Small intestine (tissue), 7 donors: ENCODE measurements at regions not wholly inside any gene's neighbourhood (a gene's known extent, or its start where the extent isn't known, plus 50 kb on each side); places are given as distances from the start of the nearest gene placed in this dataset.

Source experiments
- DNase-seq, 2 donors: peaks; one replicate each; pipeline versions ENCODE4 v3.0.0 to v3.0.0-alpha.2; 2013
- FAIRE-seq: peaks from 2 replicates; lab custom pipeline; 2012; peaks lifted over from hg19 to GRCh38; lab: Jason Lieb, UNC
- H3K27ac ChIP-seq, 3 donors: one replicate each; pipeline ENCODE4 v1.5.1; 2013; ENCODE audit warnings: low read length in 2 of 3, mild to moderate bottlenecking in 2 of 3, control low read depth in 1 of 3, inconsistent platforms in 1 of 3, low read depth in 1 of 3, moderate library complexity in 1 of 3
- H3K27me3 ChIP-seq, 3 donors: one replicate each; pipeline ENCODE4 v1.6.1; 2013; ENCODE audit warnings: low read length in 3 of 3, inconsistent platforms in 1 of 3; ENCODE audit not compliant: control insufficient read depth in 3 of 3, insufficient read depth in 3 of 3
- H3K36me3 ChIP-seq, 3 donors: one replicate each; pipeline ENCODE4 v1.6.1; 2013; ENCODE audit warnings: low read length in 3 of 3, inconsistent platforms in 1 of 3, low read depth in 1 of 3, mild to moderate bottlenecking in 1 of 3, moderate library complexity in 1 of 3; ENCODE audit not compliant: control insufficient read depth in 3 of 3, insufficient read depth in 2 of 3
- H3K4me1 ChIP-seq, 3 donors: one replicate each; pipeline ENCODE4 v1.6.1; 2013; ENCODE audit warnings: low read length in 2 of 3, inconsistent platforms in 1 of 3, low read depth in 1 of 3, mild to moderate bottlenecking in 1 of 3, moderate library complexity in 1 of 3; ENCODE audit not compliant: control insufficient read depth in 3 of 3, insufficient read depth in 2 of 3
- H3K4me3 ChIP-seq, 3 donors: one replicate each; pipeline ENCODE4 v1.5.1; 2013; ENCODE audit warnings: low read length in 3 of 3, control low read depth in 1 of 3, inconsistent platforms in 1 of 3, low read depth in 1 of 3, mild to moderate bottlenecking in 1 of 3, moderate library complexity in 1 of 3
- H3K9me3 ChIP-seq, 2 donors: one replicate each; pipeline ENCODE4 v1.6.1; 2013; ENCODE audit warnings: low read depth in 1 of 2, low read length in 1 of 2; ENCODE audit not compliant: control insufficient read depth in 2 of 2, insufficient read depth in 1 of 2
- WGBS, 3 donors: extraction: QIAGEN DNeasy Blood & Tissue Kit; methylation state at CpG; one replicate each; pipeline ENCODE4 v1.1.7; 2013; 5-methylcytosine and 5-hydroxymethylcytosine counted together
- donor health status: healthy with polysubstance abuse.
- donor health status: control.
- donor health status: control.
- donor health status: Bipolar disorder and iron deficiency.
- donor health status: healthy.

GRCh38 chr1:222098404-222098803, 356.5 kb upstream of the DUSP10 start:
- Histone ChIP-seq H3K9me3 (no peaks in the 10 kb centered on the region), H3K27me3 (no peaks in the 10 kb centered on the region), H3K4me1 (no peaks in the 10 kb centered on the region), H3K36me3 (no peaks in the 10 kb centered on the region), H3K27ac (no peak overlapping the region), H3K4me3 (no peak overlapping the region)
- DNase-seq (no peak), FAIRE-seq (no peak)
- whole genome bisulfite sequencing, 3 donors: 36 to 49% (median 45%) methylated on average over 2 of the region's 2 CpGs

DNA sequence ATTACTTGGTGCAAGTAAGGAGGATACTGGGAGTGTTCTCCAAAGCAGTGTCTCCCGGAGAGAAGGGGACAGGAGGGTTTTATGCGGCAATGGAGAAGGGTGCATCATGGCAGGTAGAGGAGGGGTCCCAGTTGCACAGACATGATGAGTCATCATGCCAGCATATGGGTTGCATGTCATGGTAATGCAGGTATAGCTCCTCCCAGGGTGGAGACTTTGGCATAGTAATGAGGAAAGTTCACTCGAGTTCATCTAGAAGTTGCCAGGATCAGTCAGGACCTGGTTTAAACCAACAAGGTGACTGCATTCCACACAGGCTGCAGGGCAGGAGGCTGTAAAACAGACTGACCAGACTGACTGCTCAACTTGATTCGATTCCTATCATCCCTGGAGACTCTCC, 355.7 kb upstream of the DUSP10 start:
- H3K27ac ChIP-seq: no peak overlapping the region
- 42 to 70% (median 60%) methylated on average over 4 of the region's 4 CpGs for WGBS, 3 donors

DNA sequence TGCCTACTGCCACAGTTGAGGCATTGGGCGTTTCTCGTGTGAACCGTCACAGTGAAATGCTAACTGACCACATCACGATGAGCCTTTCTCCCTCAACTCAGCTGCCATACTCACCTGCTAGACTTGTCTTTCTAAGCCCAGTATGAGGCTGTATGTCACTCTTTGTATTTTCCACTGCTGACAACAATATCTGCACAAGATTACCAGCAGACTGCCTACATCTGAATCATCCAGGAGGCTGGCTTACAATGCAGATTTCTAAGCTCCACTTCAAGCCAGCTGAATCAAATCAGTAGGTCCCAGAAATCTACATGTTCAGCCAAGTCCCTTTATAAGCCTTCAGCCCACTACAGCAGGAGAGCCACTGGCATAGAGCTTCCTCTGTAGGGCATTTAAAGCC, 355.0 kb upstream of the DUSP10 start:
- Histone ChIP-seq H3K27me3 (no peaks in the 10 kb centered on the region), H3K36me3 (no peaks in the 10 kb centered on the region), H3K4me3 (no peak overlapping the region), H3K9me3 (no peaks in the 10 kb centered on the region), H3K4me1 (no peaks in the 10 kb centered on the region), H3K27ac (no peak overlapping the region)
- DNase-seq (no peak), FAIRE-seq (no peak)
- WGBS, 3 donors: 69 to 83% (median 73%) methylated on average over 4 of the region's 4 CpGs

More for the DNA sequence above, 355.7 kb upstream of the DUSP10 start:
- no peak for DNase-seq
- H3K4me1 ChIP-seq: no peaks in the 10 kb centered on the region
- FAIRE-seq: no peak
- no peak overlapping the region for H3K4me3 ChIP-seq
- H3K36me3 ChIP-seq: no peaks in the 10 kb centered on the region
- H3K9me3 ChIP-seq: no peaks in the 10 kb centered on the region
- H3K27me3 ChIP-seq: no peaks in the 10 kb centered on the region

GRCh38 chr1:222096476-222096772, 354.5 kb upstream of the DUSP10 start:
- 81 to 95% (median 93%) methylated on average over 1 of the region's 1 CpG for WGBS, 3 donors
- Histone ChIP-seq H3K4me1 (no peaks in the 10 kb centered on the region), H3K36me3 (no peaks in the 10 kb centered on the region), H3K27me3 (no peaks in the 10 kb centered on the region), H3K4me3 (no peak overlapping the region), H3K9me3 (no peaks in the 10 kb centered on the region), H3K27ac (no peak overlapping the region)
- no peak for FAIRE-seq
- no peak for DNase-seq

GRCh38 chr1:222095606-222096475, 354.0 kb upstream of the DUSP10 start:
- no peak overlapping the region for H3K4me3 ChIP-seq
- H3K27me3 ChIP-seq: no peaks in the 10 kb centered on the region
- peak; percentile 26 to 48 for DNase-seq
- H3K27ac ChIP-seq: no peak overlapping the region
- no peaks in the 10 kb centered on the region for H3K9me3 ChIP-seq
- no peak for FAIRE-seq
- no peaks in the 10 kb centered on the region for H3K4me1 ChIP-seq
- 38 to 51% (median 42%) methylated on average over 11 of the region's 11 CpGs for WGBS, 3 donors
- H3K36me3 ChIP-seq: no peaks in the 10 kb centered on the region

GRCh38 chr1:222093518-222093917, 351.6 kb upstream of the DUSP10 start:
- H3K9me3 ChIP-seq: no peaks in the 10 kb centered on the region
- H3K4me3 ChIP-seq: no peak overlapping the region
- FAIRE-seq (no peak), DNase-seq (no peak)
- no peaks in the 10 kb centered on the region for H3K36me3 ChIP-seq
- H3K27me3 ChIP-seq: no peaks in the 10 kb centered on the region
- no peaks in the 10 kb centered on the region for H3K4me1 ChIP-seq
- WGBS, 3 donors: 56 to 72% (median 71%) methylated on average over 4 of the region's 4 CpGs
- H3K27ac ChIP-seq: no peak overlapping the region

DNA sequence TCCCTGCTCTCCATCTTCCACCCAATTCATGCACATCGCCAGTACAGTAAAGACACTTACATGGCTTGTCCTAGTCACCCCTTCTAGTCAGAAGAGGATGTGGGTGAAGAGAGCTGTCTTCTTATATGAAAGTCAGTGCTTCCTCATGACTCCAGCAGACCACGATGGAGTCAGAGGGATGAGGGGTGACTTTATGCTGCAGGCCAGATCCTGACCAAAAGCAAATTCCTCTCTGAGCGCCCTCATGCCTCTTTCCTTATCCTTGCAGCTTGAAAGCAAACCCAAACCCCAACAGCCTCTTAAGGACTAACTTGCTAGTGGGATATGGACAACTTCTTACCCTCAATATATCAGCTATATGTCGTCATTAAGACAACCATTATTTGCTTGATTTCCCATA, 348.2 kb upstream of the DUSP10 start:
- DNase-seq (no peak), FAIRE-seq (no peak)
- WGBS, 3 donors: 73 to 83% (median 76%) methylated on average over 4 of the region's 4 CpGs
- Histone ChIP-seq H3K27me3 (no peaks in the 10 kb centered on the region), H3K36me3 (no peaks in the 10 kb centered on the region), H3K4me1 (no peaks in the 10 kb centered on the region), H3K4me3 (no peak overlapping the region), H3K27ac (no peak overlapping the region), H3K9me3 (no peaks in the 10 kb centered on the region)

DNA sequence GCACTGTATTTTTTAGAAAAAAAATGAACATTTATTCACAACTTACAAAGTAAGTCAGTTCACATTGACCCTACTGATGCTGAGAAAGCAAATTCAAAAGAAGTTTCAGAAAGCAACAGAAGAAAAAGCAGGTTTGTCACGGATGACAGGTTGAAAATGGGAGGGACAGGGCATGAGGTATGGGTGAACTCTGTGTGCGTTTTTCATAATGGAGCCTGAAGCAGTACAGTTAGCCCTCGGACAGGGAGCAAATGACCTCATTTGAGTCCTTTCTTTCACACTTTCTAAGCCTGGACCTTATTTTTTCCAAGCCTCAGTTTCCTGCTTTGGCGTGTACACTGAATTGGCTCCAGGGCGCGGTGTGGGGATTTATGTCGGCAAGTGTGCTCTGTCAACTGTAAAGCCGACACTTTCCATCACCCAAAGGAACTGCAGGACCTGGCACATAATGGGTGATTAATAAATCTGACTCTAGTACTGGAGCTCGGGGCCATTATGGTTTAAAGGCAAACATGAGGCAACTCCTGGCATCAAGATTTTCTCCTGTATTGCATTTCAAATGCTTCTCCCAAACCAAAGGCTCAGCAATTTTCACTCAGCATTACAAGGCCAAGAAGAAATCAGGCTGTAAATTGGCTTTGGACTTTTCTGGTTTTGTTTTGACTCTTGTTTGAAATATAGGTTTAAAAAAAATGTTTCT, 345.5 kb upstream of the DUSP10 start:
- Histone ChIP-seq H3K27ac (no peak overlapping the region), H3K9me3 (peaks cover 0 to 2% of the 10 kb centered on the region in 2 donors), H3K4me3 (no peak overlapping the region), H3K4me1 (no peaks in the 10 kb centered on the region), H3K27me3 (no peaks in the 10 kb centered on the region), H3K36me3 (no peaks in the 10 kb centered on the region)
- 82 to 83% (median 82%) methylated on average over 9 of the region's 9 CpGs for WGBS, 3 donors
- FAIRE-seq (no peak), DNase-seq (no peak)
